ENCODE measurements at regions not wholly inside any gene's neighbourhood (a gene's known extent, or its start where the extent isn't known, plus 50 kb on each side); places are given as distances from the start of the nearest gene placed in this dataset.
A peak's percentile ranks its signal among the peaks of the same experiment; 100 is the strongest.

- H3K4me1 ChIP-seq (ENCODE audit: control extremely low read depth in 1 of 4, control insufficient read depth in 4 of 4, insufficient read depth in 4 of 4, low read length in 3 of 4), result peaks cover 0 to 7% (median 4%) of the 10 kb centered on the region in 4 experiments
- H3K27me3 ChIP-seq (replicated peaks in 2 of 5; ENCODE audit: control insufficient read depth in 4 of 5, insufficient read depth in 5 of 5, low read length in 4 of 5), result no peaks in the 10 kb centered on the region
- WGBS (ENCODE audit: insufficient coverage), result 37% methylated on average over 3 of the region's 6 CpGs
- H3K9me3 ChIP-seq (ENCODE audit: control extremely low read depth in 1 of 5, control insufficient read depth in 4 of 5, insufficient read depth in 2 of 5, low read depth in 1 of 5, low read length in 4 of 5), result no peaks in the 10 kb centered on the region
- ChIA-PET POLR2A (no interaction called here), CTCF (no interaction called here)
- peak overlapping the region in 3 of 7 experiments; percentile 13 to 66 (median 52) for H3K4me3 ChIP-seq (ENCODE audit: control insufficient read depth in 1 of 7, extremely low read depth in 1 of 7, insufficient read depth in 4 of 7, low read depth in 2 of 7, low read length in 6 of 7)
- peak in 2 of 3 donors; percentile 64 to 78 for DNase-seq
- H3K36me3 ChIP-seq (ENCODE audit: control insufficient read depth in 4 of 4, insufficient read depth in 4 of 4, low read length in 3 of 4), result no peaks in the 10 kb centered on the region
- no peak overlapping the region for H3K27ac ChIP-seq (ENCODE audit: insufficient read depth in 1 of 2, low read depth in 1 of 2, low read length in 2 of 2, poor library complexity in 1 of 2, severe bottlenecking in 2 of 2)
These were observed 152.5 kb upstream of the SPRY1 start for GRCh38 chr4:123244137-123244536.

- H3K4me3 ChIP-seq (ENCODE audit: control insufficient read depth in 1 of 7, extremely low read depth in 1 of 7, insufficient read depth in 4 of 7, low read depth in 2 of 7, low read length in 6 of 7), result no peak overlapping the region
- no peaks in the 10 kb centered on the region for H3K36me3 ChIP-seq (ENCODE audit: control insufficient read depth in 4 of 4, insufficient read depth in 4 of 4, low read length in 3 of 4)
- no peaks in the 10 kb centered on the region for H3K9me3 ChIP-seq (ENCODE audit: control extremely low read depth in 1 of 5, control insufficient read depth in 4 of 5, insufficient read depth in 2 of 5, low read depth in 1 of 5, low read length in 4 of 5)
- WGBS (ENCODE audit: insufficient coverage), result 100% methylated on average over 2 of the region's 4 CpGs
- no peak for DNase-seq
- no peak overlapping the region for H3K27ac ChIP-seq (ENCODE audit: insufficient read depth in 1 of 2, low read depth in 1 of 2, low read length in 2 of 2, poor library complexity in 1 of 2, severe bottlenecking in 2 of 2)
- peaks cover 0 to 23% (median 4%) of the 10 kb centered on the region in 4 experiments for H3K4me1 ChIP-seq (ENCODE audit: control extremely low read depth in 1 of 4, control insufficient read depth in 4 of 4, insufficient read depth in 4 of 4, low read length in 3 of 4)
- CTCF ChIA-PET, result no interaction called here
- POLR2A ChIA-PET, result no interaction called here
- no peaks in the 10 kb centered on the region for H3K27me3 ChIP-seq (replicated peaks in 2 of 5; ENCODE audit: control insufficient read depth in 4 of 5, insufficient read depth in 5 of 5, low read length in 4 of 5)
These were observed 150.5 kb upstream of the SPRY1 start for GRCh38 chr4:123246085-123246484.

GRCh38 chr4:123248085-123248659 is 148.4 kb upstream of the SPRY1 start:
- Histone ChIP-seq H3K36me3 (ENCODE audit: control insufficient read depth in 4 of 4, insufficient read depth in 4 of 4, low read length in 3 of 4) (no peaks in the 10 kb centered on the region), H3K27ac (ENCODE audit: insufficient read depth in 1 of 2, low read depth in 1 of 2, low read length in 2 of 2, poor library complexity in 1 of 2, severe bottlenecking in 2 of 2) (no peak overlapping the region), H3K4me1 (ENCODE audit: control extremely low read depth in 1 of 4, control insufficient read depth in 4 of 4, insufficient read depth in 4 of 4, low read length in 3 of 4) (peaks cover 0 to 23% (median 4%) of the 10 kb centered on the region in 4 experiments), H3K9me3 (ENCODE audit: control extremely low read depth in 1 of 5, control insufficient read depth in 4 of 5, insufficient read depth in 2 of 5, low read depth in 1 of 5, low read length in 4 of 5) (no peaks in the 10 kb centered on the region), H3K27me3 (replicated peaks in 2 of 5; ENCODE audit: control insufficient read depth in 4 of 5, insufficient read depth in 5 of 5, low read length in 4 of 5) (no peaks in the 10 kb centered on the region), H3K4me3 (ENCODE audit: control insufficient read depth in 1 of 7, extremely low read depth in 1 of 7, insufficient read depth in 4 of 7, low read depth in 2 of 7, low read length in 6 of 7) (no peak overlapping the region)
- ChIA-PET POLR2A (no interaction called here), CTCF (interaction anchor here (1.5 kb wide), 1 partner anchor 12 kb away, joined by 3 read pairs; no protein-coding TSS in a partner anchor)
- WGBS (ENCODE audit: insufficient coverage), result no CpG with 5 or more reads among the region's 1 CpG
- no peak for DNase-seq

- no peak overlapping the region for H3K4me3 ChIP-seq (ENCODE audit: control insufficient read depth in 1 of 7, extremely low read depth in 1 of 7, insufficient read depth in 4 of 7, low read depth in 2 of 7, low read length in 6 of 7)
- H3K4me1 ChIP-seq (ENCODE audit: control extremely low read depth in 1 of 4, control insufficient read depth in 4 of 4, insufficient read depth in 4 of 4, low read length in 3 of 4), result peaks cover 0 to 17% (median 2%) of the 10 kb centered on the region in 4 experiments
- CTCF ChIA-PET, result interaction anchor here (1.5 kb wide), 1 partner anchor 13 kb away, joined by 3 read pairs; no protein-coding TSS in a partner anchor
- no peaks in the 10 kb centered on the region for H3K9me3 ChIP-seq (ENCODE audit: control extremely low read depth in 1 of 5, control insufficient read depth in 4 of 5, insufficient read depth in 2 of 5, low read depth in 1 of 5, low read length in 4 of 5)
- no peaks in the 10 kb centered on the region for H3K27me3 ChIP-seq (replicated peaks in 2 of 5; ENCODE audit: control insufficient read depth in 4 of 5, insufficient read depth in 5 of 5, low read length in 4 of 5)
- DNase-seq, result no peak
- no CpG with 5 or more reads among the region's 1 CpG for WGBS (ENCODE audit: insufficient coverage)
- H3K27ac ChIP-seq (ENCODE audit: insufficient read depth in 1 of 2, low read depth in 1 of 2, low read length in 2 of 2, poor library complexity in 1 of 2, severe bottlenecking in 2 of 2), result no peak overlapping the region
- POLR2A ChIA-PET, result no interaction called here
- no peaks in the 10 kb centered on the region for H3K36me3 ChIP-seq (ENCODE audit: control insufficient read depth in 4 of 4, insufficient read depth in 4 of 4, low read length in 3 of 4)
These were observed 146.8 kb upstream of the SPRY1 start for GRCh38 chr4:123249821-123250220.

GRCh38 chr4:123250843-123251242 is 145.8 kb upstream of the SPRY1 start:
- ChIA-PET POLR2A (no interaction called here), CTCF (no interaction called here)
- Histone ChIP-seq H3K4me1 (ENCODE audit: control extremely low read depth in 1 of 4, control insufficient read depth in 4 of 4, insufficient read depth in 4 of 4, low read length in 3 of 4) (peaks cover 0 to 17% (median 2%) of the 10 kb centered on the region in 4 experiments), H3K27me3 (replicated peaks in 2 of 5; ENCODE audit: control insufficient read depth in 4 of 5, insufficient read depth in 5 of 5, low read length in 4 of 5) (no peaks in the 10 kb centered on the region), H3K4me3 (ENCODE audit: control insufficient read depth in 1 of 7, extremely low read depth in 1 of 7, insufficient read depth in 4 of 7, low read depth in 2 of 7, low read length in 6 of 7) (no peak overlapping the region), H3K36me3 (ENCODE audit: control insufficient read depth in 4 of 4, insufficient read depth in 4 of 4, low read length in 3 of 4) (no peaks in the 10 kb centered on the region), H3K9me3 (ENCODE audit: control extremely low read depth in 1 of 5, control insufficient read depth in 4 of 5, insufficient read depth in 2 of 5, low read depth in 1 of 5, low read length in 4 of 5) (no peaks in the 10 kb centered on the region), H3K27ac (ENCODE audit: insufficient read depth in 1 of 2, low read depth in 1 of 2, low read length in 2 of 2, poor library complexity in 1 of 2, severe bottlenecking in 2 of 2) (no peak overlapping the region)
- no peak for DNase-seq

GRCh38 chr4:123255971-123256370 is 140.6 kb upstream of the SPRY1 start:
- ChIA-PET POLR2A (no interaction called here), CTCF (no interaction called here)
- Histone ChIP-seq H3K36me3 (ENCODE audit: control insufficient read depth in 4 of 4, insufficient read depth in 4 of 4, low read length in 3 of 4) (no peaks in the 10 kb centered on the region), H3K9me3 (ENCODE audit: control extremely low read depth in 1 of 5, control insufficient read depth in 4 of 5, insufficient read depth in 2 of 5, low read depth in 1 of 5, low read length in 4 of 5) (no peaks in the 10 kb centered on the region), H3K27me3 (replicated peaks in 2 of 5; ENCODE audit: control insufficient read depth in 4 of 5, insufficient read depth in 5 of 5, low read length in 4 of 5) (no peaks in the 10 kb centered on the region), H3K27ac (ENCODE audit: insufficient read depth in 1 of 2, low read depth in 1 of 2, low read length in 2 of 2, poor library complexity in 1 of 2, severe bottlenecking in 2 of 2) (no peak overlapping the region), H3K4me3 (ENCODE audit: control insufficient read depth in 1 of 7, extremely low read depth in 1 of 7, insufficient read depth in 4 of 7, low read depth in 2 of 7, low read length in 6 of 7) (no peak overlapping the region), H3K4me1 (ENCODE audit: control extremely low read depth in 1 of 4, control insufficient read depth in 4 of 4, insufficient read depth in 4 of 4, low read length in 3 of 4) (peaks cover 22 to 33% (median 31%) of the 10 kb centered on the region in 4 experiments)
- peak in 1 of 3 donors; percentile 19 for DNase-seq
- 98% methylated on average over 5 of the region's 6 CpGs for WGBS (ENCODE audit: insufficient coverage)

GRCh38 chr4:123256901-123257300 is 139.7 kb upstream of the SPRY1 start:
- no peak for DNase-seq
- no peak overlapping the region for H3K4me3 ChIP-seq (ENCODE audit: control insufficient read depth in 1 of 7, extremely low read depth in 1 of 7, insufficient read depth in 4 of 7, low read depth in 2 of 7, low read length in 6 of 7)
- H3K4me1 ChIP-seq (ENCODE audit: control extremely low read depth in 1 of 4, control insufficient read depth in 4 of 4, insufficient read depth in 4 of 4, low read length in 3 of 4), result peaks cover 23 to 35% (median 31%) of the 10 kb centered on the region in 4 experiments
- H3K27me3 ChIP-seq (replicated peaks in 2 of 5; ENCODE audit: control insufficient read depth in 4 of 5, insufficient read depth in 5 of 5, low read length in 4 of 5), result no peaks in the 10 kb centered on the region
- H3K36me3 ChIP-seq (ENCODE audit: control insufficient read depth in 4 of 4, insufficient read depth in 4 of 4, low read length in 3 of 4), result no peaks in the 10 kb centered on the region
- no peaks in the 10 kb centered on the region for H3K9me3 ChIP-seq (ENCODE audit: control extremely low read depth in 1 of 5, control insufficient read depth in 4 of 5, insufficient read depth in 2 of 5, low read depth in 1 of 5, low read length in 4 of 5)
- POLR2A ChIA-PET, result no interaction called here
- no peak overlapping the region for H3K27ac ChIP-seq (ENCODE audit: insufficient read depth in 1 of 2, low read depth in 1 of 2, low read length in 2 of 2, poor library complexity in 1 of 2, severe bottlenecking in 2 of 2)
- CTCF ChIA-PET, result no interaction called here
- WGBS (ENCODE audit: insufficient coverage), result 100% methylated on average over 3 of the region's 4 CpGs

Measured in common myeloid progenitor, CD34-positive (primary cell).